DOHH2 (cell line): ENCODE measurements at regions not wholly inside any gene's neighbourhood (a gene's known extent, or its start where the extent isn't known, plus 50 kb on each side); places are given as distances from the start of the nearest gene placed in this dataset.

ENCODE experiments used
- EZH2phosphoT487 ChIP-seq: fragments of 200-600 bp; sonication (generic); IDR thresholded peaks from 2 replicates; pipeline ENCODE4 v1.6.1; 2017; ENCODE audit warnings: borderline replicate concordance, mild to moderate bottlenecking, antibody characterized with exemption, low read length, moderate library complexity, mixed read lengths
- TF ChIP-seq, protein P1 (sequence below): fragments of 200-600 bp; sonication (generic); IDR thresholded peaks from one replicate; pipeline ENCODE4 v1.5.1; 2014; ENCODE audit warnings: antibody characterized with exemption, mild to moderate bottlenecking, low read depth, low read length; ENCODE audit not compliant: poor library complexity, severe bottlenecking

DNA sequence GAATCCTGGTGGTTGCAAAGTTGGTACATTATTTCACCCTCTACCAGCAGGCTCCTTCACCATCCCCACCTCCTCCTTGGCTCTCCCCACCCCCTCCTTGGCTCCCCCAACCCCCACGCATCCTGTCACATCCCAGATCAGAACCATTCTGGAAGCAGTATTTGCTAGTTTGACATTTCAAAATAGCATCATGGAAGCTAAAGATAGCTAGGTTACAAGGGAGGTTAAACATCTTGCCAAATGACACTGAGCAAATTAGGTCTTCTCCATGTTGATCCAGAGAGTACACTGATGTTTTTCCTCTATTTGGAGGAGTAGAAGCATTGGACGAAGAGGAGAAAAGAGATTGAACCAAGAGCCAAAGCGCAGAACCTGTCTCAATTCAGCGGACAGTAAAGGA, 158.9 kb upstream of the FGGY start:
- TF ChIP-seq, protein P1, sequence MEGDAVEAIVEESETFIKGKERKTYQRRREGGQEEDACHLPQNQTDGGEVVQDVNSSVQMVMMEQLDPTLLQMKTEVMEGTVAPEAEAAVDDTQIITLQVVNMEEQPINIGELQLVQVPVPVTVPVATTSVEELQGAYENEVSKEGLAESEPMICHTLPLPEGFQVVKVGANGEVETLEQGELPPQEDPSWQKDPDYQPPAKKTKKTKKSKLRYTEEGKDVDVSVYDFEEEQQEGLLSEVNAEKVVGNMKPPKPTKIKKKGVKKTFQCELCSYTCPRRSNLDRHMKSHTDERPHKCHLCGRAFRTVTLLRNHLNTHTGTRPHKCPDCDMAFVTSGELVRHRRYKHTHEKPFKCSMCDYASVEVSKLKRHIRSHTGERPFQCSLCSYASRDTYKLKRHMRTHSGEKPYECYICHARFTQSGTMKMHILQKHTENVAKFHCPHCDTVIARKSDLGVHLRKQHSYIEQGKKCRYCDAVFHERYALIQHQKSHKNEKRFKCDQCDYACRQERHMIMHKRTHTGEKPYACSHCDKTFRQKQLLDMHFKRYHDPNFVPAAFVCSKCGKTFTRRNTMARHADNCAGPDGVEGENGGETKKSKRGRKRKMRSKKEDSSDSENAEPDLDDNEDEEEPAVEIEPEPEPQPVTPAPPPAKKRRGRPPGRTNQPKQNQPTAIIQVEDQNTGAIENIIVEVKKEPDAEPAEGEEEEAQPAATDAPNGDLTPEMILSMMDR = no peak
- no peak for TF ChIP-seq EZH2phosphoT487
